UCSD-AML1 (cell line): ENCODE measurements at regions not wholly inside any gene's neighbourhood (a gene's known extent, or its start where the extent isn't known, plus 50 kb on each side); places are given as distances from the start of the nearest gene placed in this dataset.
A peak's percentile ranks its signal among the peaks of the same experiment; 100 is the strongest.
"Not testable (repeated sequence)": the region's sequence is repeated elsewhere in the genome, so short reads cannot be mapped to it uniquely, and the experiment has no call there.

Experiments
- DNase-seq: peaks from one replicate; lab custom pipeline; 2025; ENCODE audit not compliant: unreplicated experiment; lab: John Stamatoyannopoulos, UW

DNA sequence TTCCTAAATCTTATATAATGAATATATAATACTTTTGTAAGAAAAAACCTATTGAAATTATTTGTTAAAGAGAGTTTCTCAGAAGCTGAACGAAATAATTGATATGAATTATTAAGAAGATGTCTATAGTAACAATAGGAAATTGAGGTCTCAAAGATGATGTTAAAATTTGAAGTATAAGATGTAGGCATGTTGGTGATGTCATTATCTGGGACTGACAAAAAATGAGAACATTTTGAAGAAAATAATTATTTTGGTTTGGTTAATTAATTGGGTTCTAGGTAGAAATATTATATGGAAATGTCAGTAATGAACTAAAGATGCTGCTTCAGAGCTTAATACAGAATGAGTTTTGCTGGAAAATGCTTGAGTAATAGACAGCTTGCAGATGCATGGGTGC, 501.4 kb upstream of the ST8SIA4 start:
- DNase-seq, result no peak

DNA sequence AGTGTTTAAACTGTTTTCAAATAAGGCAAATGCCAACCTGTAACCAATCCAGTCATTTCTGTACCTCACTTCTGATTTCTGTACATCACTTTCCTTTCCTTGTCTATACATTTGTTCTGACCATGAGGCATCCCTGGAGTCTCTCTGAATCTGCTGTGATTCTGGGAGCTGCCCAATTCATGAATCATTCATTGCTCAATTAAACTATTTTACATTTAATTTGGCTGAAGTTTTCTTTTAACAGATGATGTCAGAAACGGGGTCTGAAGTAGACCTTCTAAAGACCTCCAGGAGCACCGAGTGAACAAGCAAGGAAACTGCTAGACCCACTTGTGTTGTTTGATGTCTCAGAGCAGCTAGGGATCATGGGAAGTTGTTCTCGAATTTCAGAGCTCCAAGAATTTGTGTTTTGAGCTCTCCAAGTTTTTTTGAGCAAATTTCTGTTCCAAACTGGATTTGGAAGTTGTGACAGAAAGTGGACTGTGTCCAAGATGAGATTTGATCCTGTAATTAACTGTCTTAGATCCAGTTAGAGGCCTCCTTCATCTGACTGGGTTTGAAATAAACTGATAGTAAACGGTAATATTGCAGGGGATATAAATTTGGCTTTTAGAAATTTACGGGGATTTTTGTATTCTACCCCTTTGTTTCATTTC, 490.8 kb upstream of the ST8SIA4 start:
- DNase-seq, result no peak

DNA sequence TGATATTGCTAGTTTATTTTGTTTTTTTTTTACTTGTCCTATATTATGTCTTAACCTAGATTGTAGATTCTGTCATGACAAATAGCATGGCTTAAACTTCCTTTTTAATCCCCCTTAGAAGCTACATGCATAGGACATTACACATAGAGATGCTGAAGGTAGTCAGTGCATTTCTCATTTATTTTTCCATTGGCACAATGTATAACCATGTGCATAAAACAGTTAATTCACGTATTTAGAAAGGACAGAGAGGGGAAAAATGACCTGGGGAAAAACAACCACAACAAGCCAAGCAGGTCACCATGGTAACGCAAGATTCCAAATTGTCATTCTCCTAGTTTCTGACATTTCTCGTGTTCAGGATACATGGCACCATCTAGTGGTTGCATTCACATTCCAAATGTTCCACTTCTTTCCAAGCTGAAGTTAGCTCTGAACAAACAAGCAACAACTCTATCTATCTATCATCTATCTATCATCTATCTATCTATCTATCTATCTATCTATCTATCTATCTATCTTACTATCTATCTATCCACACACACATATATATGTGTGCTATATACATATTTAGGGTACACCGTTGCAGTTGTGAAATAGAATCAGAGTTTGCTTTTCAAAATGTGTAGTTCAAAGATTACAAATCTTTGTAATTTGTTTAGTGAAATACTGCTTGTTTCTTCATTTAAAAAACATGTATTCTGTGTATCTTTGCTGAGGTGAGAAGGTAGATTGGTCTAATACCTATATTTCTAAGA, 487.2 kb upstream of the ST8SIA4 start:
- DNase-seq, result no peak

DNA sequence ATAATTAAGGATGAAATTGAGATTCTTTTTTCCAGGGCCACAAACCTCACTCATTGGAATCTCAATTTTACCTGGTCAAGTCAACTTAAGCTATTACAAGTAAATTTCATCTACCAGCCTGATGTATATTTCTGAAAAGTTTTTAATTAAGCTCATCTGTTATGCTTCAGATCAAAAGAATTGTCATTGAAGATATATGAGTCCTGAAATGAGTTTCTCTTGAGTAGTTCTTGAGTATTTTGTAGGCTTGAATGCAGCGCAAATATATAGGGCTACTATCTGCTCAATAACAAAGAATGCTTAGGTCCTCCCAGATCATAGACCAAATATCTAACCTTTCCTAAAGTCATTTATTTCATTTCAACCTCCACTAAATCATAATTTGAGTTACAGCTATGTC, 482.2 kb upstream of the ST8SIA4 start:
- DNase-seq, result no peak

DNA sequence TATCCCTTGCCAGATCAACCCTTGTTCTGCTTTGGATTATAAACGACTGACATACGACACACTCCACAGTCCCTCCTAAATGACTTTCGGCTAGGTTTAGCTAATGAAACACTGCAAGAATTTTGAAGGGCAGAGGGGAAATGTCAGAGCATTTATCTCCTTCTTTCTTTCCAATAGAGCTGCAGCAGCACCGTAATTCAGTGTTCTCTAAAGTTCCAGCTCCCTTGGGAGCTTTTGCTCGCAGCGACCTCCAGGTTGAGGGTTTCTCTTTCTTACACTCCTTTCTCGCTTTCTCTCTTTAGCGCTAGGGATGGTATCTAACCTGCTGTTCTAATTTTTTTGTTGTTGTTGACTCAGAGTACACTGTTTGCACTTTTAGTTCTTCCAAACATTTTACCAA, 467.1 kb upstream of the ST8SIA4 start:
- no peak for DNase-seq

DNA sequence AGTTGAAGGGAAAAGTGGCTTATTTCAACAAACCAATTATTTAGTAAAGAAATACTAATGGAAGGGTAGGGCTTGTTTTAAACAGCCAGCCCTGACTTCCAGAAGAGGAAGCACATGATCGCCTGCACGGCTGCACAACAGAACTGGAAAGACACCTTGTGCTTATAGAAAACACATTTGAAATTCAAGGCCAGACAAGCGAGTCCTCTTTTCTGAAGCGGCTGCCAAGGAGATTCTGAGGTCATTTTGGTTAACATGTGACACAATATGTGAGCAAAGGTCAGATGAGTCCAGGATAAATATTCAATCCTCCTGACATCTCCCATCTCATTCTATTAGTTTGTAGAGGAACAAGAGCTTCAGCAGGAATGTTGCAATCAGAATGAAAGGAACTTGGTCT, 461.4 kb upstream of the ST8SIA4 start:
- peak; percentile 4 for DNase-seq

DNA sequence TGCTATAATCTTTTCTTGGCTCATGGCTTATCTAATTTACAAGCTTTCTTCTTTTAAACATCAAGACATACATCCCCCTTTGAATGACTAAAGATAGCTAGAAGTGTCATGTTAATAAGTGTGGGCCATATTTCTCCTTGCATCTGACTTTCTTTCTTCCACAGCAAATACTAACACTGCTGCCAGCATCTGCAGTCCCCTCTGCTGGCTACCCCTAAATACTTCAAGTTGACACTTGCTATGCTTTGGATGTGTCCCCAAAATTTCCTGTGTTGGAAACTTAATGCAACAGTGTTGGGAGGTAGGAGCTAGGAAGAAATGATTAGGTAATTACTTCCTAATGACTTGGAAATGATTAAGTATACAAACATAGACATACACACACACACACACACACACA, 459.0 kb upstream of the ST8SIA4 start:
- DNase-seq, result no peak

DNA sequence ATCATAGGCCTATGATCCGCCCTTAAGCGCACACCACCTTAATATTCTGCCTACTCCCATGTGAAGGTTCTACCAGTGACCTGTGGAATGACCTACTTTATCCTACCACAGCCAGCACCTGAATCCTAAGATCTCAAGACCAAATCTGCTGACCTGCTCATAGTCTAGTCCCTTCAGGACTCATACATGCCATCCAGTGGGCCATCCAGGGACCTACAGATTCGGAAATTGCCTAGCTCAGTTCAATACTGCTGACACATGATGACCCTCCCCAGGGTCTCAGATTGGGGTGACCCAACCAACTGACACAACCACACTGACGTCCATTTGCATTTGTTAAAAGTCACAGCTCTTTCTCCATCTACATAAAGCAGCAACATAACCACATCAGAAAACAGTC, 443.8 kb upstream of the ST8SIA4 start:
- no peak for DNase-seq

DNA sequence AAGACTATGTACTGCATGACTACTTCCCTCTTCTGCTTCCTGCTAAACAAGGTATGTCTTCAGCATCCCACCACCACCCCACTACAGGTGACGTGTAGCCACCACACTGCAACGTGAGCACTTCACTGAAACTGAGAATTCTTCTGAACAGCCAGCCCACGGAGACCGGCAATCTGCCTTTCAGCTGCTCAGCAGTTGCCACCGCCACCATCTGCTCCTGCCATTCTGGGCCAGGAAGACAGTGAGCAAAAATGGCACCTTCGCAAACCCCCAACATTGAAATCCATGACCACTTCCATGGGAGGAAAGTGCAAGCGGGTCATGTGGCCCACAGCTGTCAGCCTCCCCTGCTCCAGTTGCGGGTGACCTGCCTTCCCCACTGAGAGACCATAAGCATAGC, 443.4 kb upstream of the ST8SIA4 start:
- no peak for DNase-seq

DNA sequence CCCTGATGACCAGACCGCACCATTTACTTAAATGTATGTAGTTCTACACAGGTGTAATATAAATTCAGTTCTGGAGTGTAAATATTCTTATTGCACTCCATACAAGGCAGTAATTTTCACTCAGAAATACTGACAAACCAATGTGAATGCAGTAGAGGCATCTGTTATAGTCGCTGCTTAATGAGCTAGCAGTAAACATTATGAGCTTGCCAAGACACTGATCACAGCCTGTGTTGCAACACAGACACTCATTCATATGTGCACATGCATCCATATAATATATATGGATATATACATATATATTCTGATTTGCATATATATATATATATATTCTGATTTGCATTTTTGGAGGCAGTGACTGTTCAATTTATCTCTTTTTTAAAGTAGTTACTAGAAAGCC, 435.1 kb upstream of the ST8SIA4 start:
- DNase-seq, result no peak

DNA sequence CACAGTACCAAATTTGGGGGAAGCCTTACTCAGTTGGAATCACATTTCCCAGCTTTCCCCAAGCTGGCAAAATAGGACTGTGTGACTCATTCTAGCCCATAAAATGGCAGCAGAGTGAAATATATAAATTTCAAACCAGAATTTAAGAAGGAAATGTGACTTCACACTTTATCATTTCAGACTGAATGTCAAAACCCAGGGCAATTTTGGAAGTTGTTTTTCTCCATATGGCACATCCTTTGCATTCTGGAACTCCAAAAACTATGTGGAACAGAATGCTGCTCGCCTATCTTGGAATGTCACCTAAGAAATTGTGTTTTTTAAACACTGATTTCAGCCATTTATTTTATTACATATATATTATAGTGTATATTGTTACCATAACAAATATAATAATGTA, 424.7 kb upstream of the ST8SIA4 start:
- no peak for DNase-seq

DNA sequence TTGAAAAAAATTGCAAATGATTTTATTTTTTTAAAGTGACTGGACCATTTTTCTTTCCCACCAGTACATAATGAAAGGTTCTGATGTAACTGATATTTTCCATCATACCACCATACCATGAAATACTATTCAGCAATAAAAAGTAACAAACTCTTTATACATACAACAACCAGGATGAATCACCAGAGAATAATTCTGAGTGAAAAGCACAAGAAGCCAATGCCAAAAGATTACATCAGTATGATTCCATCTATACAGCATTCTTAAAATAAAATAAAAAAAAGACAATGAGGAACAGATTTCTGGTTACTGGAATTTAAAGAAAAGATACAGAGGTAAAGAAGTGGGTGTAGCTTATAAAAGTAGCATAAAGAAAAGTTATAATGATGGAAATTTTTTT, 423.7 kb upstream of the ST8SIA4 start:
- DNase-seq, result no peak

DNA sequence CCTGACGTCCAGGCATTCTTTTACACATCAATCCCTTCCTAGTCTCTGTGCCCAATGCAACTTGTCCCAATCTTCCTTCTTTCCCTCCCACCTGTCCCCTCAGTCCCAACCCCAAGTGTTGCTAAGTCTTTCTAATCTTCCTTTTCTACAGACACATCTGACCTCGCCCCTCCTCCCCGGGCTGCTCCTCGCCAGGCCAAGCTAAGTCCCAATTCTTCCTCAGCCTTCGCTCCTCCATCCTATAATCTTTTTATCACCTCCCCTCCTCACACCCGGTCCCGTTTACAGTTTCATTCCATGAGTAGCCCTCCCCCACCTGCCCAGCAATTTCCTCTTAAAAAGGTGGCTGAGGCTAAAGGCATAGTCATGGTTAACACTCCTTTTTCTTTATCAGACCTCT, 413.3 kb upstream of the ST8SIA4 start:
- DNase-seq, result not testable (repeated sequence)

DNA sequence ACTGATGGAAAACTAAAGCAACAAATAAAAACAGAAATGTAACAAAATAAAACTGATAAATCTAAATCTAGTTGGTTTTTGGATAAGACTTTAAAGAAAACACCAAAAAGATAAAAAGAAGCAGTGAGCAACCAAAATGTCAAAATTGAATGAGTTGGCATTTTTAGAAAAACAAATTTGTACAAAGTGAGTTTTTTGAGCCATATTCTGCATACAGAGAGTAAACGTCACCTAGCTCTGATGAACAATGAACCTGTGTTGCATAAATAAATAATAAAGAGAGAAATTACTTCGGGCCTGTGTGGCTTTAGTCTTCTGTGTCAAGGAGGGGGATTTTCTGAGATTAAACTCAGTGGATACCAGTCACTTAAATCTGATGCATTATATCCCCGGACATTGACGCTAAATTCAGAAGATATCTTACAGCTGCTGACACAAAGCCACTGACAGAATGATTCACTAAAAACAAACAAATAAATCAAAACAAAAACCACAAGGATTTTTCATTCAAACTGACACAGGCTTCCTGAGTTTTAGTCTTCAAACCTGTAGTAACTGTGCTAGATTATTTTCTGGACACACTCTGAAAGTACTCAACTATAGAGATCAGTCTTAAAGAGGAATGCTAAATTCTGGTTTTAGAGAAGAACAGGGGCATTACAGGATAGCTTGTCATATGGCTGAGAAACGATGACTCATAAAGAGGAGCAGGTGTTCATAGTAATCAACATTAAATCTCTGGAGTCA, 403.5 kb upstream of the ST8SIA4 start:
- DNase-seq, result no peak

DNA sequence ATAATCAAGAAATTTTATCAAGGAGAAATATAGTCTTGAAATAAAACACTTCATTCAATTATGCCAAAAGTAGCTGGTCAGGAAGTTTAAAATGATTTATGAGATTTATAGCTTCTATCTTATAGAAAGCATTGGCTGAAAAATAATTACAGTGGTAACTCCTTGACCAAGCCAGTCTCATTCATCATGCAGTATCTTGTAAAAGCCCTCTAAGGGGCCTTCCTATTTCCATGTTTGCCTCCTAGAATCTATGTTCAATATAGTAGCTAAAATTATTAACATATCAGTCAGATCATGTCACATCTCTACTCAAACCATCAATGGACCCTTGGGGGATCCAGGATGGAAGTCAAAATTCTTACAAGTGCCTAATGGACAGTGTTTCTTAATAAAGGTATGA, 393.4 kb upstream of the ST8SIA4 start:
- DNase-seq, result no peak

DNA sequence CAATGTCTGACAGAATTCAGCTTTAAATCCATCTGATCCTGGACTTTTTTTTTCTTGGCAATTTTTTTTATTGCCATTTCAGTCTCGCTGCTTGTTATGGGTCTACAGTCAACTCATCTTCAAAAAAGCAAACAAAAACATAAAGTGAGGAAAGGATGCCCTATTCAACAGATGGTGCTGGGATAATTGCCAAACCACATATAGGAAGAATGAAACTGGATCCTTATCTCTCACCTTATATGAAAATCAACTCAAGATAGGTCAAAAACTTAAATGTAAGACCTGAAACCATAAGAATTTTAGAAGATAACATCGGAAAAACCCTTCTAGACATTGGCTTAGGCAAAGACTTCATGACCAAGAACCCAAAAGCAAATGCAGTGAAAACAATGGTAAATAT, 389.1 kb upstream of the ST8SIA4 start:
- no peak for DNase-seq

DNA sequence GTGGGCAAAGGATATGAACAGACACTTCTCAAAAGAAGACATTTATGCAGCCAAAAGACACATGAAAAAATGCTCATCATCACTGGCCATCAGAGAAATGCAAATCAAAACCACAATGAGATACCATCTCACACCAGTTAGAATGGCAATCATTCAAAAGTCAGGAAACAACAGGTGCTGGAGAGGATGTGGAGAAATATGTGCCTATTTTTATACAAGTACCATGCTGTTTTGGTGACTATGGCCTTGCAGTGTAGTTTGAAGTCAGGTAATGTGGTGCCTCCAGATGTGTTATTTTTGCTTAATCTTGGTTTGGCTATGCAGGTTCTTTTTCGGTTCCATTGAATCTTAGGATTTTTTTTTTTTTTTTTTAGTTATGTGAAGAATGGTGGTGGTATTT, 387.7 kb upstream of the ST8SIA4 start:
- DNase-seq, result not testable (repeated sequence)

DNA sequence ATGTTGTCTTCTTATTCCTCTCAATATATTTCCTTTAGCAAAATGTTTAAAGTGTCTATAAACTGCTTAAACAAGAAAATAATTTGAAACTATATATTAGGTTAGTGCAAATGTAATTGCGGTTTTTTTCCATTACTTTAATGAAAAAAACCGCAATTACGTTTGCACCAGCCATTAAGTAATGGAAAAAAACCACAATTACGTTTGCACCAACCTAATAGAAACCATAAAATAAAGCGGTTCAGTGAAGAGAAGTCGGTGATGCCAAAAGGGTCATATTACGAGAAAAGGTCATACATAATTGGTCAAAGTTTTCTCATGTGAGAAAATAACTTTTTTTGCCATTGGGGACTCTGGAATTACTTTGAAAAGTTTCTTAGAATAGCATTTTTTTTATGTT, 385.6 kb upstream of the ST8SIA4 start:
- DNase-seq, result no peak

DNA sequence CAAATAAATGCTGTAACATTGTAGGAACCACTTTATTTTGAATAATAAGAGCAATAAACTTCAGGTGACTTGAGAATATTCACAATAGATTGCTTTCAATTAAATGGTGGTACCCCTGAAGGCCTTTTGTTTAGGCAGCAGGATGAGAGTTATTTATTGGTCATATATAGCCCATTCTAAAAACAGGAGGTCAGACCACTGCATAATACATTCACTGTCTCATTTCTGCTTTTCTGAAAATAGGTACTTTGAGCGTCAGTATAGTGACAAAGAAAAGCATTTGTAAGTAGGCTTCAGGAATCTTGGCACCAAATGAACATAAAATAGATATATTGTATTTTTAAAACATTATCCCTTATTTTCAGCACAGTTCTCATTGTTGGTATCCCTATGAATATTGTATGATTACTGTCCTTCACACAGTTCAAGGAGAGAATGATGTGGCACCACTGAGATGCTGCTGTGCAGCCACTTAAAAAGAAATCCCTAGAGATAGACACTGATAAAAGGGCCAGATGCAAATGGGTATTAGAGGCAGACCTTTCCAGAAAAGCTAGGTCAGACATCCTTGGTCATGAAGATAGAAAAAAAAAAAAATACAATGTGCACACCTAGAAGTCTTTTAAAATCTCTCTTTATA, 381.8 kb upstream of the ST8SIA4 start:
- no peak for DNase-seq

DNA sequence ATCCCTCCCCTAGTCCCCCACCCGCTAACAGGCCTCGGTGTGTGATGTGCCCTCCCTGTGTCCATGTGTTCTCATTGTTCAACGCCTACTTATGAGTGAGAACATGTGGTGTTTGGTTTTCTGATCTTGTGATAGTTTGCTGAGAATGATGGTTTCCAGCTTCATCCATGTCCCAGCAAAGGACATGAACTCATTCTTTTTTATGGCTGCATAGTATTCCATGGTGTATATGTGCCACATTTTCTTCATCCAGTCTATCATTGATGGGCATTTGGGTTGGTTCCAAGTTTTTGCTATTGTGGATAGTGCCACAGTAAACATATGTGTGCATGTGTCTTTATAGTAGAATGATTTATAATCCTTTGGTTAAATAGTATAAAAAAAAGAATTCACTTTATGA, 380.9 kb upstream of the ST8SIA4 start:
- DNase-seq, result not testable (repeated sequence)

DNA sequence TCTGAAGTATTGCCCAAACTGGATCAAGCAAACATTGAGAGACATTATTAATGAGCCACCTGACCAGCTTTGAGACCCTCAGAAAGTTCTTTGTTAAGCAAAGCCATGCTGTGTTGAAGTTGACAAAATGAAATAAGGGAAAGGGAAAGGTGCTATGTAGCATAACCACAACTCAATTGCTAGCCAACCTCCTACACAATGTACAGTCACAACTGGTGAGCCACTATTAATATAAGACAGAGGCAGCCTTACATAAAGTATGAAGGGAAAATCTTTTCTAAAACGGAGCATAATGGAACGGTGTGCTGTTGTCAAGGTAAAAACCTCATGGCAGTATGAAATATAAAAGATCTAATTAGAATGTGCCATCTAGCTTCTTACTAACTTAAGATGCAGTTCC, 375.8 kb upstream of the ST8SIA4 start:
- no peak for DNase-seq
